ENCODE measurements at regions not wholly inside any gene's neighbourhood (a gene's known extent, or its start where the extent isn't known, plus 50 kb on each side); places are given as distances from the start of the nearest gene placed in this dataset.
"Not testable (repeated sequence)": the region's sequence is repeated elsewhere in the genome, so short reads cannot be mapped to it uniquely, and the experiment has no call there.

DNA sequence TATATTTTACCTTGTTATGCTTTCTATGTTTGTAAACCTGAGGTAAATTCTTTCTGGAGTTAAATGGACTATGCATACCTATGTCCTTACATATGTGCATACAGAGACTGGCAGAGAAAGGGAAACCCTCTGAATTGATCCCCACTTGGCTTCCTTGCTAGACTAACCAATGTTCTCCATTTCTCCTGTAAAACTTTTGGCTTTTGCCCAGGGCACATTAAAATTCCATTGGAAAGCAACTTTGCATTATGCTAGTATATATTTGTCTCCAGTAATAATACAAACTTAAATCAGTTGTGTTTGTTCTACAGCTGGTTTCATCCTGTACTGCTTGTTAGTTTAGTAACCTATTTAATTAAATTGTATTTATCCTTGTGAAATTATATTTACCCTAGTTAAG, 646.0 kb upstream of the MARCKS start:
- DNase-seq = no peak
- no peak overlapping the region for H3K27ac ChIP-seq
- H3K4me3 ChIP-seq (ENCODE audit: low read depth, low read length) = no peak overlapping the region
- H3K27me3 ChIP-seq (ENCODE audit: insufficient read depth, low read depth, severe bottlenecking) = no peaks in the 10 kb centered on the region
- H3K9me3 ChIP-seq (ENCODE audit: severe bottlenecking) = no peaks in the 10 kb centered on the region
- TF ChIP-seq, protein P1, sequence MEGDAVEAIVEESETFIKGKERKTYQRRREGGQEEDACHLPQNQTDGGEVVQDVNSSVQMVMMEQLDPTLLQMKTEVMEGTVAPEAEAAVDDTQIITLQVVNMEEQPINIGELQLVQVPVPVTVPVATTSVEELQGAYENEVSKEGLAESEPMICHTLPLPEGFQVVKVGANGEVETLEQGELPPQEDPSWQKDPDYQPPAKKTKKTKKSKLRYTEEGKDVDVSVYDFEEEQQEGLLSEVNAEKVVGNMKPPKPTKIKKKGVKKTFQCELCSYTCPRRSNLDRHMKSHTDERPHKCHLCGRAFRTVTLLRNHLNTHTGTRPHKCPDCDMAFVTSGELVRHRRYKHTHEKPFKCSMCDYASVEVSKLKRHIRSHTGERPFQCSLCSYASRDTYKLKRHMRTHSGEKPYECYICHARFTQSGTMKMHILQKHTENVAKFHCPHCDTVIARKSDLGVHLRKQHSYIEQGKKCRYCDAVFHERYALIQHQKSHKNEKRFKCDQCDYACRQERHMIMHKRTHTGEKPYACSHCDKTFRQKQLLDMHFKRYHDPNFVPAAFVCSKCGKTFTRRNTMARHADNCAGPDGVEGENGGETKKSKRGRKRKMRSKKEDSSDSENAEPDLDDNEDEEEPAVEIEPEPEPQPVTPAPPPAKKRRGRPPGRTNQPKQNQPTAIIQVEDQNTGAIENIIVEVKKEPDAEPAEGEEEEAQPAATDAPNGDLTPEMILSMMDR (IDR thresholded peaks at IDR 0.05; ENCODE audit: low read depth, low read length) = no peak
- H3K36me3 ChIP-seq = no peaks in the 10 kb centered on the region

DNA sequence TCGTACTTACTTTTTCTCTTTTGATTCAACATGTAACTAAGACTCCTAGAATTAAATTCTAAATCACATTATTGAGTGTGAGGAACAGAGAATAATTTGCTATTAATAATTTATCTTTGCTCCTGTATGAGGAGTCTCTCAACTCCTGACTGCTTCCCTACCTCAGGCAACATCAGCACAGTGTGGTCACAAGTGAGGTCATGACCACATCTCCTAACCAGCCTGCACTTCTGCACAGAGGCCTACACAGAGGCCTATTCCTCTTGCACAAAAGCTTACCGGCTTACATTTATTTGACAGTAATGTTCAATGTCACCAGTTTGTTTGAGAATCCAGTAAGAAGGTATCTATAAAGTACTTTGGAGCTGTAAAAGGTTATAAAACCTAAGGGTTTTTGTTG, 637.4 kb upstream of the MARCKS start:
- Histone ChIP-seq H3K27me3 (ENCODE audit: insufficient read depth, low read depth, severe bottlenecking) (no peaks in the 10 kb centered on the region), H3K36me3 (no peaks in the 10 kb centered on the region), H3K27ac (no peak overlapping the region), H3K9me3 (ENCODE audit: severe bottlenecking) (no peaks in the 10 kb centered on the region), H3K4me3 (ENCODE audit: low read depth, low read length) (no peak overlapping the region)
- TF ChIP-seq, protein P1 (IDR thresholded peaks at IDR 0.05; ENCODE audit: low read depth, low read length) = no peak
- DNase-seq = no peak

DNA sequence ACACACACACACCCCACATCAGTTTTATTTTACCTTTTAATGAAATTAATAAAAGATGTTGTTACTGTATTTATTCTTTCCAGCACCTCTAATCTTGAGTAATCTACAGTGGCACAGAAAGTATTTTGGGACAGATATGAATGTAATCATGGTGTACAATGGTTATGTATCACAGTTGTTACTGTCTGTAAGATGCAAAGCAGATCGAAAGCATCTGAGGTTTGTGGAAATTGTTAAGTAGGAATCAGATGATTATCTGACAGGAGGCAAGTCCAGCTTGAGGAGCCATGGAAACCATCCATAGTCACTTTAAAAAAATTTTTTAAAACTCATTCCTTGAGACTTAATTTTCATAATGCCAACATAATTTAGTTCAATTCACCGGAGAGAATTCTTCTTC, 636.3 kb upstream of the MARCKS start:
- Histone ChIP-seq H3K36me3 (no peaks in the 10 kb centered on the region), H3K27ac (no peak overlapping the region), H3K4me3 (ENCODE audit: low read depth, low read length) (no peak overlapping the region), H3K27me3 (ENCODE audit: insufficient read depth, low read depth, severe bottlenecking) (no peaks in the 10 kb centered on the region), H3K9me3 (ENCODE audit: severe bottlenecking) (no peaks in the 10 kb centered on the region)
- no peak for DNase-seq
- TF ChIP-seq, protein P1 (IDR thresholded peaks at IDR 0.05; ENCODE audit: low read depth, low read length) = no peak

DNA sequence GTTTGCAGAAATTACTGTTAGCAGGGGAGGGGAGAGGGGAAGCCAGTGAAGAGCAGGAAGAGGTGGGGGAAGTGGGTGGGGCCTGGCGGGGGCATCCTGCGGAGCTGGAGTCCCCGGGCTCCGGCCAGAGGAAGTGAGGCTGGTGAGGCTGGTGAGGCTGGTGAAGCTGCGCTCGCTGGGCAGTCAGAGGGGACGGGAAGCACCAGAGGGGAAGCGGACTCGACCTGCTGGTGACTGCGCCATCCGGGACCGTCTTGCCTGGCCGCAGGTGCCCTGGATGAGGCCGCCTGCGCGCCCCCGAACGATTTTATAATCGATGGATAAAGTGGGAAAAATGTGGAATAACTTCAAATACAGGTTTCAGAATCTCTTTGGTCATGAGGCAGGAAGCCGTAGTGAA, 635.3 kb upstream of the MARCKS start:
- Histone ChIP-seq H3K27ac (no peak overlapping the region), H3K4me3 (ENCODE audit: low read depth, low read length) (no peak overlapping the region), H3K36me3 (no peaks in the 10 kb centered on the region), H3K9me3 (ENCODE audit: severe bottlenecking) (no peaks in the 10 kb centered on the region), H3K27me3 (ENCODE audit: insufficient read depth, low read depth, severe bottlenecking) (no peaks in the 10 kb centered on the region)
- TF ChIP-seq, protein P1 (IDR thresholded peaks at IDR 0.05; ENCODE audit: low read depth, low read length) = no peak
- peak; percentile 5 for DNase-seq

DNA sequence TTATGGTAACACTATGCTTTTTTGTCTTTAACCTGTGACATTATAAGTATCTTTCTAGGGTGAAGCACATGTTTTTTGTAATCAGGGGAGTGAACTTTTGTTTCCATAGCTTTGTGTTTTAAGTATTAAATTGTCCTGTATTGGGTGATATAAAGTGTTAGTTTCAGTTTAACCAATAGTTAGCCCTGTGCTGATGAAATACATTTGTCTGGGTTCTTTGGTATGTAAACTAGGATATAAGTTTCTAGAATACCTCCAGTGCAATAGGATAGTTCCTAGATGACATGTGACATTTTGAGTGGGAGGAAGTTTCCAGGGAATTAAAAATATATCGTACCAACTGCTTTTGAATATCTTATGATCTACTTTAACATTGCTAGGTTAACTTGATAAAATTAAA, 611.0 kb upstream of the MARCKS start:
- H3K27me3 ChIP-seq (ENCODE audit: insufficient read depth, low read depth, severe bottlenecking) = peaks cover 4% of the 10 kb centered on the region
- DNase-seq = no peak
- H3K27ac ChIP-seq = no peak overlapping the region
- no peaks in the 10 kb centered on the region for H3K9me3 ChIP-seq (ENCODE audit: severe bottlenecking)
- no peak overlapping the region for H3K4me3 ChIP-seq (ENCODE audit: low read depth, low read length)
- TF ChIP-seq, protein P1 (IDR thresholded peaks at IDR 0.05; ENCODE audit: low read depth, low read length) = no peak
- no peaks in the 10 kb centered on the region for H3K36me3 ChIP-seq

DNA sequence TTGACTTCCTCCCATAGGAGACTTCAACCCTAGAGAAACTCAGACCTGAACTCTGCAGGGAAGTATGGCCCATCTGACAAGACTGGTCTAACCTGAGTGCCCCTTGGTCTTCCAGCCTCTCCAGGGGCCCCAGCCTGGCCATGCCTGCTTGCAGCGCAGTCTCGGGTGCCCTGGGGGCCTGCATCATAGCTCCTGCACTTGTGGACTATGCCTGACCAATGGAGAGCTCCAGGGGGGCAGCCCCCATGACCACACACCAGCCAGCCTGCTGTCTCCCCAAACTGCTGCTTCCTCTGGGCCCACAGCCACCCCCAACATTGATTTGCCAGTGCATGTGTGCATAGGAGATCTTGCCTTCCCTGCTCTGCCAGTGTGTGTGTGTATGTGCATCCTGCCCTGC, 608.6 kb upstream of the MARCKS start:
- TF ChIP-seq, protein P1 (IDR thresholded peaks at IDR 0.05; ENCODE audit: low read depth, low read length) = no peak
- DNase-seq = no peak
- H3K27ac ChIP-seq = no peak overlapping the region
- H3K9me3 ChIP-seq (ENCODE audit: severe bottlenecking) = no peaks in the 10 kb centered on the region
- H3K27me3 ChIP-seq (ENCODE audit: insufficient read depth, low read depth, severe bottlenecking) = peaks cover 4% of the 10 kb centered on the region
- H3K36me3 ChIP-seq = no peaks in the 10 kb centered on the region
- no peak overlapping the region for H3K4me3 ChIP-seq (ENCODE audit: low read depth, low read length)

DNA sequence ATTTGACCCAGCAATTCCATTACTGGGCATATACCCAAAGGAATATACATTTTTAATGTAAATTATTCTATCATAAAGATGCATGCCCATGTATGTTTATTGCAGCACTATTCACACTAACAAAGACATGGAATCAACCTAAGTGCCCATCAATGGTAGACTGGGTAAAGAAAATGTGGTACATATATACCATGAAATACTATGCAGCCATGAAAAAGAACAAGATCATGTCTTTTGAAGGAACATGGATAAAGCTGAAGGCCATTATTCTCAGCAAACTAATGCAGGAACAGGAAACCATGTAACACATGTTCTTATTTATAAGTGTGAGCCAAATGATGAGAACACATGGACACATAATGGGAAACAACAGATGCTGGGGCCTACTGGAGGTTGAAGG, 603.0 kb upstream of the MARCKS start:
- not testable (repeated sequence) for H3K36me3 ChIP-seq; H3K27ac ChIP-seq; DNase-seq; H3K4me3 ChIP-seq (ENCODE audit: low read depth, low read length); H3K9me3 ChIP-seq (ENCODE audit: severe bottlenecking); H3K27me3 ChIP-seq (ENCODE audit: insufficient read depth, low read depth, severe bottlenecking)

All from WERI-Rb-1 (cell line).